RWPE2 (cell line): ENCODE measurements at regions not wholly inside any gene's neighbourhood (a gene's known extent, or its start where the extent isn't known, plus 50 kb on each side); places are given as distances from the start of the nearest gene placed in this dataset.

Source experiments
- ATAC-seq: fragments of 200-7000 bp; cut with Tn5 transposase; 3 replicates; pipeline ENCODE4 v1.9.1; 2021; ENCODE audit warnings: low read depth
- DNase-seq: peaks from one replicate; pipeline ENCODE4 v3.0.0-alpha.2; 2020; ENCODE audit warnings: low spot score
- H3K27ac ChIP-seq: fragments of 450-650 bp; 2 replicates; pipeline ENCODE4 v1.5.1; 2017; ENCODE audit warnings: mild to moderate bottlenecking; ENCODE audit not compliant: poor library complexity, severe bottlenecking
- H3K27me3 ChIP-seq: fragments of 250-450 bp; sonication (Bioruptor Pico); 2 replicates; pipeline ENCODE4 v1.5.1; 2021; ENCODE audit warnings: mild to moderate bottlenecking, moderate library complexity; ENCODE audit not compliant: insufficient read depth, poor library complexity, severe bottlenecking
- H3K36me3 ChIP-seq: fragments of 250-450 bp; sonication (Bioruptor Pico); 2 replicates; pipeline ENCODE4 v1.5.1; 2020; ENCODE audit warnings: low read depth, mild to moderate bottlenecking, moderate library complexity
- H3K4me1 ChIP-seq: fragments of 250-450 bp; sonication (Bioruptor Pico); 2 replicates; pipeline ENCODE4 v1.5.1; 2021; ENCODE audit warnings: mild to moderate bottlenecking, moderate library complexity; ENCODE audit not compliant: insufficient read depth, poor library complexity, severe bottlenecking
- H3K4me3 ChIP-seq: fragments of 250-450 bp; sonication (Bioruptor Pico); 2 replicates; pipeline ENCODE4 v1.5.1; 2021; ENCODE audit warnings: mild to moderate bottlenecking, moderate library complexity; ENCODE audit not compliant: severe bottlenecking
- H3K9me3 ChIP-seq: fragments of 250-450 bp; sonication (Bioruptor Pico); 2 replicates; pipeline ENCODE4 v1.5.1; 2021; ENCODE audit warnings: mild to moderate bottlenecking, moderate library complexity; ENCODE audit not compliant: severe bottlenecking
- CTCF ChIP-seq: fragments of 450-650 bp; IDR thresholded peaks from one replicate; pipeline ENCODE4 v1.5.1; 2017; ENCODE audit warnings: mild to moderate bottlenecking, moderate library complexity; ENCODE audit not compliant: poor library complexity, severe bottlenecking

- TF ChIP-seq CTCF = no peak
- ATAC-seq = no peak
- Histone ChIP-seq H3K27ac (no peak overlapping the region), H3K27me3 (no peaks in the 10 kb centered on the region), H3K36me3 (no peaks in the 10 kb centered on the region), H3K4me1 (no peaks in the 10 kb centered on the region), H3K4me3 (no peak overlapping the region), H3K9me3 (no peaks in the 10 kb centered on the region)
- DNase-seq = no peak
Measured at GRCh38 chr4:147174591-147174990, 228.9 kb upstream of the TTC29 start.

GRCh38 chr4:147175460-147176025 lies 229.9 kb upstream of the TTC29 start:
- DNase-seq (no peak), ATAC-seq (no peak)
- no peaks in the 10 kb centered on the region for H3K4me1 ChIP-seq
- no peak overlapping the region for H3K27ac ChIP-seq
- TF ChIP-seq CTCF = no peak
- H3K27me3 ChIP-seq = no peaks in the 10 kb centered on the region
- H3K4me3 ChIP-seq = no peak overlapping the region
- no peaks in the 10 kb centered on the region for H3K9me3 ChIP-seq
- H3K36me3 ChIP-seq = no peaks in the 10 kb centered on the region

GRCh38 chr4:147182041-147182440 lies 236.4 kb upstream of the TTC29 start:
- ATAC-seq (no peak), DNase-seq (no peak)
- H3K27me3 ChIP-seq = no peaks in the 10 kb centered on the region
- no peaks in the 10 kb centered on the region for H3K36me3 ChIP-seq
- TF ChIP-seq CTCF = no peak
- no peak overlapping the region for H3K4me3 ChIP-seq
- no peaks in the 10 kb centered on the region for H3K4me1 ChIP-seq
- no peak overlapping the region for H3K27ac ChIP-seq
- no peaks in the 10 kb centered on the region for H3K9me3 ChIP-seq

GRCh38 chr4:147192679-147193078 lies 247.0 kb upstream of the TTC29 start:
- TF ChIP-seq CTCF = no peak

GRCh38 chr4:147194114-147194513 lies 248.4 kb upstream of the TTC29 start:
- no peaks in the 10 kb centered on the region for H3K27me3 ChIP-seq
- ATAC-seq (no peak), DNase-seq (no peak)
- H3K36me3 ChIP-seq = no peaks in the 10 kb centered on the region
- no peak overlapping the region for H3K4me3 ChIP-seq
- TF ChIP-seq CTCF = no peak
- H3K4me1 ChIP-seq = no peaks in the 10 kb centered on the region
- H3K27ac ChIP-seq = no peak overlapping the region
- H3K9me3 ChIP-seq = no peaks in the 10 kb centered on the region

More at GRCh38 chr4:147192679-147193078, 247.0 kb upstream of the TTC29 start:
- no peaks in the 10 kb centered on the region for H3K9me3 ChIP-seq
- no peak for DNase-seq
- H3K36me3 ChIP-seq = no peaks in the 10 kb centered on the region
- no peak overlapping the region for H3K4me3 ChIP-seq
- ATAC-seq = no peak
- H3K27me3 ChIP-seq = no peaks in the 10 kb centered on the region
- H3K27ac ChIP-seq = no peak overlapping the region
- H3K4me1 ChIP-seq = no peaks in the 10 kb centered on the region
